H9 (cell line): ENCODE measurements at regions not wholly inside any gene's neighbourhood (a gene's known extent, or its start where the extent isn't known, plus 50 kb on each side); places are given as distances from the start of the nearest gene placed in this dataset.

Experiments
- DNase-seq: peaks from one replicate; pipeline ENCODE4 v3.0.0-alpha.2; 2017
- H2AFZ ChIP-seq: one replicate; pipeline ENCODE4 v1.6.1; 2013; ENCODE audit warnings: mild to moderate bottlenecking, low read length, control low read depth, moderate library complexity
- H2AK5ac ChIP-seq: 2 replicates; pipeline ENCODE4 v1.6.1; 2013; ENCODE audit warnings: low read length, control low read depth, mixed read lengths; ENCODE audit not compliant: insufficient read length
- H2BK120ac ChIP-seq: one replicate; pipeline ENCODE4 v1.6.1; 2013; ENCODE audit warnings: low read depth, mild to moderate bottlenecking, low read length, control low read depth, inconsistent platforms; ENCODE audit not compliant: poor library complexity, severe bottlenecking
- H2BK12ac ChIP-seq: 2 replicates; pipeline ENCODE4 v1.6.1; 2013; ENCODE audit warnings: low read length, control low read depth, mixed read lengths, low read depth; ENCODE audit not compliant: insufficient read length
- H2BK15ac ChIP-seq: 2 replicates; pipeline ENCODE4 v1.6.1; 2013; ENCODE audit warnings: low read depth, low read length, control low read depth
- H2BK20ac ChIP-seq: one replicate; pipeline ENCODE4 v1.6.1; 2013; ENCODE audit warnings: low read depth, mild to moderate bottlenecking, low read length, control low read depth, inconsistent platforms; ENCODE audit not compliant: poor library complexity, severe bottlenecking
- H2BK5ac ChIP-seq: 2 replicates; pipeline ENCODE4 v1.6.1; 2013; ENCODE audit warnings: low read length, control low read depth, mixed read lengths; ENCODE audit not compliant: insufficient read length
- H3K14ac ChIP-seq: 2 replicates; pipeline ENCODE4 v1.6.1; 2013; ENCODE audit warnings: low read length, control low read depth; ENCODE audit not compliant: insufficient read depth
- H3K18ac ChIP-seq: 2 replicates; pipeline ENCODE4 v1.6.1; 2013; ENCODE audit warnings: low read depth, mild to moderate bottlenecking, mixed read lengths, low read length, control low read depth; ENCODE audit not compliant: insufficient read length
- H3K23ac ChIP-seq: 2 replicates; pipeline ENCODE4 v1.6.1; 2013; ENCODE audit warnings: low read length, control low read depth, mixed read lengths, low read depth; ENCODE audit not compliant: insufficient read length
- H3K23me2 ChIP-seq: 2 replicates; pipeline ENCODE4 v1.6.1; 2013; ENCODE audit warnings: low read depth, mild to moderate bottlenecking, mixed read lengths, low read length, control low read depth; ENCODE audit not compliant: insufficient read length, poor library complexity, severe bottlenecking
- H3K27ac ChIP-seq: 2 replicates; pipeline ENCODE4 v1.5.1; 2013; ENCODE audit warnings: low read length, control low read depth, mixed read lengths, low read depth; ENCODE audit not compliant: insufficient read length
- H3K27me3 ChIP-seq: 2 replicates; pipeline ENCODE4 v1.6.1; 2013; ENCODE audit warnings: low read length, control low read depth, inconsistent platforms; ENCODE audit not compliant: insufficient read depth
- H3K4ac ChIP-seq: 2 replicates; pipeline ENCODE4 v1.6.1; 2013; ENCODE audit warnings: low read depth, mild to moderate bottlenecking, control low read depth, inconsistent platforms, low read length, moderate library complexity
- H3K4me1 ChIP-seq: 2 replicates; pipeline ENCODE4 v1.6.1; 2013; ENCODE audit warnings: low read length, control low read depth, inconsistent platforms; ENCODE audit not compliant: insufficient read depth
- H3K4me2 ChIP-seq: 2 replicates; pipeline ENCODE4 v1.6.1; 2013; ENCODE audit warnings: low read length, control low read depth, mixed read lengths; ENCODE audit not compliant: insufficient read length, insufficient read depth
- H3K56ac ChIP-seq: 2 replicates; pipeline ENCODE4 v1.6.1; 2013; ENCODE audit warnings: low read depth, mild to moderate bottlenecking, mixed read lengths, low read length, control low read depth; ENCODE audit not compliant: insufficient read length
- H3K79me1 ChIP-seq: 2 replicates; pipeline ENCODE4 v1.6.1; 2013; ENCODE audit warnings: low read depth, mild to moderate bottlenecking, moderate library complexity, low read length, control low read depth, inconsistent platforms; ENCODE audit not compliant: insufficient read depth, poor library complexity, severe bottlenecking
- H3K79me2 ChIP-seq: 2 replicates; pipeline ENCODE4 v1.6.1; 2013; ENCODE audit warnings: low read length, control low read depth, inconsistent platforms; ENCODE audit not compliant: insufficient read depth
- H3K9ac ChIP-seq: 2 replicates; pipeline ENCODE4 v1.6.1; 2013; ENCODE audit warnings: low read length, control low read depth, mixed read lengths; ENCODE audit not compliant: insufficient read length; ENCODE audit errors: extremely low read depth
- H3K9me3 ChIP-seq: one replicate; pipeline ENCODE4 v1.6.1; 2013; ENCODE audit warnings: low read depth, low read length, inconsistent platforms; ENCODE audit not compliant: control insufficient read depth
- H3T11ph ChIP-seq: one replicate; pipeline ENCODE4 v1.6.1; 2013; ENCODE audit warnings: mild to moderate bottlenecking, low read length, control low read depth, inconsistent platforms
- H4K20me1 ChIP-seq: one replicate; pipeline ENCODE4 v1.6.1; 2013; ENCODE audit not compliant: control insufficient read depth, insufficient read length, insufficient read depth
- H4K5ac ChIP-seq: 2 replicates; pipeline ENCODE4 v1.6.1; 2013; ENCODE audit warnings: low read depth, mild to moderate bottlenecking, mixed read lengths, low read length, control low read depth; ENCODE audit not compliant: insufficient read length
- H4K8ac ChIP-seq: replicated peaks from 2 replicates; pipeline ENCODE4 v1.6.1; 2013; ENCODE audit warnings: low read length, control low read depth, mixed read lengths, low read depth; ENCODE audit not compliant: insufficient read length
- H4K91ac ChIP-seq: 2 replicates; pipeline ENCODE4 v1.6.1; 2013; ENCODE audit warnings: low read depth, mild to moderate bottlenecking, moderate library complexity, mixed read lengths, low read length, control low read depth; ENCODE audit not compliant: insufficient read length
- H3K27ac Mint-ChIP-seq, 3 experiments: 2 replicates in 2 of 3; 3 replicates in 1 of 3; pipeline ENCODE4 v1.8.0; 2020 to 2021; ENCODE audit warnings: mixed read lengths in 3 of 3, mild to moderate bottlenecking in 1 of 3, moderate library complexity in 1 of 3
- H3K27me3 Mint-ChIP-seq: 2 replicates; pipeline ENCODE4 v1.8.0; 2021; ENCODE audit warnings: low read depth, mild to moderate bottlenecking, moderate library complexity, mixed read lengths
- H3K36me3 Mint-ChIP-seq, 3 experiments: 2 replicates in 2 of 3; 3 replicates in 1 of 3; pipeline ENCODE4 v1.8.0; 2020 to 2021; ENCODE audit warnings: low read depth in 3 of 3, mixed read lengths in 3 of 3; ENCODE audit not compliant: insufficient read depth in 1 of 3
- H3K4me1 Mint-ChIP-seq, 2 experiments: 2 replicates each; pipeline ENCODE4 v1.8.0; 2020; ENCODE audit warnings: mixed read lengths in 2 of 2
- H3K4me3 Mint-ChIP-seq, 2 experiments: 2 replicates in 1 of 2; 3 replicates in 1 of 2; pipeline ENCODE4 v1.8.0; 2020 to 2021; ENCODE audit warnings: mild to moderate bottlenecking in 2 of 2, mixed read lengths in 2 of 2, moderate library complexity in 1 of 2
- H3K9me3 Mint-ChIP-seq, 2 experiments: 2 replicates in 1 of 2; 3 replicates in 1 of 2; pipeline ENCODE4 v1.8.0; 2020; ENCODE audit warnings: mild to moderate bottlenecking in 2 of 2, mixed read lengths in 2 of 2, moderate library complexity in 1 of 2
- WGBS: extraction: QIAGEN DNeasy Blood & Tissue Kit; methylation state at CpG from one replicate; pipeline ENCODE4 v1.1.7; 2013; ENCODE audit warnings: missing lambda C conversion rate, low lambda C conversion rate, mixed read lengths; ENCODE audit not compliant: insufficient read length; ENCODE audit errors: extremely low coverage; 5-methylcytosine and 5-hydroxymethylcytosine counted together
- TF ChIP-seq, protein P1 (sequence below): fragments of 200-600 bp; sonication (generic); conservative IDR thresholded peaks from 3 replicates; pipeline ENCODE4 v1.8.0; 2021; ENCODE audit warnings: antibody characterized with exemption, mild to moderate bottlenecking

GRCh38 chr14:101428409-101428808 lies 132.9 kb upstream of the DIO3 start:
- H3K27ac Mint-ChIP-seq = no peak overlapping the region
- Histone ChIP-seq H3K23ac (no peak overlapping the region), H4K20me1 (no peaks in the 10 kb centered on the region), H3K79me2 (no peaks in the 10 kb centered on the region), H3K4me1 (no peaks in the 10 kb centered on the region), H2BK15ac (no peak overlapping the region), H3K9ac (no peak overlapping the region), H3K56ac (no peak overlapping the region), H2BK120ac (no peak overlapping the region), H2AFZ (no peak overlapping the region), H3K27ac (no peak overlapping the region), H2BK12ac (no peak overlapping the region), H4K8ac (no peak overlapping the region), H2AK5ac (no peak overlapping the region), H4K91ac (no peak overlapping the region), H4K5ac (no peak overlapping the region), H3T11ph (no peak overlapping the region), H3K18ac (no peak overlapping the region), H3K9me3 (no peaks in the 10 kb centered on the region), H3K4ac (no peak overlapping the region), H3K4me2 (no peak overlapping the region), H2BK5ac (no peak overlapping the region), H3K14ac (no peak overlapping the region), H2BK20ac (no peak overlapping the region), H3K23me2 (no peaks in the 10 kb centered on the region), H3K27me3 (no peaks in the 10 kb centered on the region), H3K79me1 (no peaks in the 10 kb centered on the region)
- H3K36me3 Mint-ChIP-seq = peaks cover 0 to 7% (median 0%) of the 10 kb centered on the region in 3 experiments; a peak in 1 of 7 replicates
- H3K4me1 Mint-ChIP-seq = peaks cover 5% of the 10 kb centered on the region in 2 experiments
- peaks cover 21 to 28% of the 10 kb centered on the region in 2 experiments; a peak in 4 of 5 replicates for H3K9me3 Mint-ChIP-seq
- H3K4me3 Mint-ChIP-seq = no peak overlapping the region
- TF ChIP-seq, protein P1, sequence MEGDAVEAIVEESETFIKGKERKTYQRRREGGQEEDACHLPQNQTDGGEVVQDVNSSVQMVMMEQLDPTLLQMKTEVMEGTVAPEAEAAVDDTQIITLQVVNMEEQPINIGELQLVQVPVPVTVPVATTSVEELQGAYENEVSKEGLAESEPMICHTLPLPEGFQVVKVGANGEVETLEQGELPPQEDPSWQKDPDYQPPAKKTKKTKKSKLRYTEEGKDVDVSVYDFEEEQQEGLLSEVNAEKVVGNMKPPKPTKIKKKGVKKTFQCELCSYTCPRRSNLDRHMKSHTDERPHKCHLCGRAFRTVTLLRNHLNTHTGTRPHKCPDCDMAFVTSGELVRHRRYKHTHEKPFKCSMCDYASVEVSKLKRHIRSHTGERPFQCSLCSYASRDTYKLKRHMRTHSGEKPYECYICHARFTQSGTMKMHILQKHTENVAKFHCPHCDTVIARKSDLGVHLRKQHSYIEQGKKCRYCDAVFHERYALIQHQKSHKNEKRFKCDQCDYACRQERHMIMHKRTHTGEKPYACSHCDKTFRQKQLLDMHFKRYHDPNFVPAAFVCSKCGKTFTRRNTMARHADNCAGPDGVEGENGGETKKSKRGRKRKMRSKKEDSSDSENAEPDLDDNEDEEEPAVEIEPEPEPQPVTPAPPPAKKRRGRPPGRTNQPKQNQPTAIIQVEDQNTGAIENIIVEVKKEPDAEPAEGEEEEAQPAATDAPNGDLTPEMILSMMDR = no peak
- H3K27me3 Mint-ChIP-seq = peaks cover 12% of the 10 kb centered on the region; the same call in 1 of the 2 replicates
- no peak for DNase-seq
- WGBS = no CpG with 5 or more reads among the region's 1 CpG
